Hematopoietic multipotent progenitor cell treated with erythropoietin and hydrocortisone succinate and interleukin-3 and kit ligand, for 8 days (in vitro differentiated cells): ENCODE measurements at regions not wholly inside any gene's neighbourhood (a gene's known extent, or its start where the extent isn't known, plus 50 kb on each side); places are given as distances from the start of the nearest gene placed in this dataset.
"Not testable (repeated sequence)": the region's sequence is repeated elsewhere in the genome, so short reads cannot be mapped to it uniquely, and the experiment has no call there.

Experiments
- DNase-seq: peaks from one replicate; pipeline ENCODE4 v3.0.0-alpha.2; 2015

- DNase-seq = peak; percentile 83
These were observed 51.5 kb upstream of the MAP3K1 start for GRCh38 chr5:56763711-56764466.

GRCh38 chr5:56763182-56763581, 52.2 kb upstream of the MAP3K1 start:
- DNase-seq = no peak

- no peak for DNase-seq
These were observed 54.0 kb upstream of the MAP3K1 start for GRCh38 chr5:56761151-56761885.

- DNase-seq = no peak
These were observed 54.6 kb upstream of the MAP3K1 start for GRCh38 chr5:56760723-56761122.

GRCh38 chr5:56759521-56760216, 55.7 kb upstream of the MAP3K1 start:
- DNase-seq = no peak

GRCh38 chr5:56757077-56757476, 58.3 kb upstream of the MAP3K1 start:
- DNase-seq = no peak

- DNase-seq = no peak
These were observed 60.3 kb upstream of the MAP3K1 start for GRCh38 chr5:56755036-56755555.

GRCh38 chr5:56753588-56753987, 61.8 kb upstream of the MAP3K1 start:
- not testable (repeated sequence) for DNase-seq

- DNase-seq = no peak
These were observed 63.6 kb upstream of the MAP3K1 start for GRCh38 chr5:56751572-56752313.

- no peak for DNase-seq
These were observed 65.5 kb upstream of the MAP3K1 start for GRCh38 chr5:56749842-56750241.

GRCh38 chr5:56746553-56747339, 68.6 kb upstream of the MAP3K1 start:
- DNase-seq = no peak

GRCh38 chr5:56745864-56746263, 69.5 kb upstream of the MAP3K1 start:
- DNase-seq = no peak

GRCh38 chr5:56740868-56741267, 74.5 kb upstream of the MAP3K1 start:
- no peak for DNase-seq

GRCh38 chr5:56739990-56740389, 75.4 kb upstream of the MAP3K1 start:
- peak; percentile 30 for DNase-seq

- no peak for DNase-seq
These were observed 77.3 kb upstream of the MAP3K1 start for GRCh38 chr5:56737951-56738606.

- DNase-seq = no peak
These were observed 78.2 kb upstream of the MAP3K1 start for GRCh38 chr5:56737002-56737621.

- no peak for DNase-seq
These were observed 79.3 kb upstream of the MAP3K1 start for GRCh38 chr5:56735849-56736641.

GRCh38 chr5:56734091-56734694, 81.2 kb upstream of the MAP3K1 start:
- DNase-seq = no peak

GRCh38 chr5:56733580-56733979, 81.8 kb upstream of the MAP3K1 start:
- no peak for DNase-seq

GRCh38 chr5:56732121-56732520, 83.2 kb upstream of the MAP3K1 start:
- DNase-seq = no peak
